ENCODE measurements at regions not wholly inside any gene's neighbourhood (a gene's known extent, or its start where the extent isn't known, plus 50 kb on each side); places are given as distances from the start of the nearest gene placed in this dataset.
A peak's percentile ranks its signal among the peaks of the same experiment; 100 is the strongest.
"Not testable (repeated sequence)": the region's sequence is repeated elsewhere in the genome, so short reads cannot be mapped to it uniquely, and the experiment has no call there.

DNA sequence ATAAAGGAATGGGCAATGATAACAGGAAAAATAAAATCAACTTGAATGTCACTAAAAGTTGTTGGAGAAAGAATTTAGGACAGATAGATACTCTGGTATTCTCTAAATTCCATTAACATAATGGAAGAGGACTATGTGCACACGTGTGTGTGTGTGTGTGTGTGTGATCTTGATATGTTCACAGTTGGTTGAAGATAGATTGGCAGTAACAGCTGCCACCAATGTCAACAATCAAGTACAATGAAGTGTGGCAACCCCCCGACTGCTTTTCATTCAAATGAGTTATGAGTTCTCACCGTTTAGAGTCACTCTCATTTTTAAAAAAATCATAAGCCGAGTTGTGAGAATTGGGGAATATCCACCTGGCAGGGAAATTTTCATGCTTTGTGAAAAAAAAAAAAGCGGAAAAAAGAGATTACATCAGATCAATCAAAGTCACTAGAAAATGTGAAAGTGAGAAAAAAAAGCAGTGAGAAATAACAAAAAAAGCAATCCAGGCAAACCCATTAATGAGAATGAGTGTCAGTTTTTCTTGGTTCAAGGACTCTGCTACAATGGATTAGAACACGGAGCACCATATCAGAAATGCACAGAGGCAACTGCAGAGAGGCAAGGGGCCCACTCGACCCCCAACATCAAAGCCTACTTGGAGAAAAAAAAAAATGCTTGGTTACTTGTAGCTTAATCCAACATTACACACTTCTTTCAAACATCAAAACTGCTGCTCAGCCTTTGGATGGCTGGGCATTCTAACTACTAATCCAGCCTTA is 414.9 kb upstream of the PITX2 start:
- DNase-seq (ENCODE audit: low read depth) = no peak

DNA sequence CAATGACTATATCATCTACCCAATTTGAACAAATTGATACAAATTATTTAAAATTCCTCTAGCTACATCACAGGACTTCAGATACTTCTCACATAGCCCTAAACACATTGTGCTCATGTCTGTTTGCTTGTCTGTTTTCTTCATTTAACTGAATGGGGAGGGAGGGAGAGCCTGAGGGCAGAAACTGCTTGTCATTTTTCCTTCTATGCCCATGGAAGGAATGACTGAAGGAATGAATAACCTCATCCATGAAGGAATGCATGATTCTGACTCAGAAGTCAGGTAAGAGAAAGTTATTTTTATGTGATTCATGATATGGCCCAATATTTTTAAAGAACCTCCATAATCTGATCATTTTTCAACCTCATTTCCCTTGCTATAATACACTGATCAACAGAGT is 418.0 kb upstream of the PITX2 start:
- DNase-seq (ENCODE audit: low read depth) = peak; percentile 35

DNA sequence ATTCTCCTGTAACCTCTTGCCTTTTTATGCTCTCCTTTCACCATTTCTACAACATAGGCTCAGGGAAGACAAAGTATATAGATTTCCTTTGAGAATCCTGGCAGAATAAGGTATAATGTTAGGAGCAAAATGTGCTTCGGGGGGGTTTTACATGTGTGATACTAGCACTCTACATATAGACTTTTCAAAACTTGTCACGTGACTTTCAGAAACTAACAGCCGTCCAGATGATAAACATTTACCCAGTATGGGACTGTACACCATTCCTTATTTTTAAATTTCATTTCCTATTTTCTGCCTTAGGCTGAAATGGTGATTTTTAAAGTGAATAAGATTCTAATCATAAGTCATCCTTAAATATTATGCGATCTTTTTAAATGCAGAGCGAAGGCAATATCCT is 420.4 kb upstream of the PITX2 start:
- no peak for DNase-seq (ENCODE audit: low read depth)

DNA sequence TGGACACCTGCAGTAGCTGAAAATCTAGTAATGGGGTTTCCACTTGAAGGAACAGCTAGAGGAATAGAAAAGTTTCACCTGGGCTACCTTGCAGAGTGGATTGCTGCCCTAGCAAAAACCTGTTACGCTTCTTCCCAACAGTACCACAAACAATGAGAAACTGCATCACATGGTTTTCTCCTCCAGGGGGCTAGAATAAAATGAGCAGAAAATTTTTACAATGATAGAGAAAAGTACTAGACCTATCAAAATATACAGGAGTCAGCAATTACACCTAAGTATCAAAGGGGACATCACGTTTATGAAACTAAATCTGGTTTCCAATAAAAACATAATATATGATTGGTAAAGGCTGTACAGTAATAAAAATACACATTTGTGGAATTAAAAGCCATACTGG is 423.1 kb upstream of the PITX2 start:
- DNase-seq (ENCODE audit: low read depth) = peak; percentile 12

DNA sequence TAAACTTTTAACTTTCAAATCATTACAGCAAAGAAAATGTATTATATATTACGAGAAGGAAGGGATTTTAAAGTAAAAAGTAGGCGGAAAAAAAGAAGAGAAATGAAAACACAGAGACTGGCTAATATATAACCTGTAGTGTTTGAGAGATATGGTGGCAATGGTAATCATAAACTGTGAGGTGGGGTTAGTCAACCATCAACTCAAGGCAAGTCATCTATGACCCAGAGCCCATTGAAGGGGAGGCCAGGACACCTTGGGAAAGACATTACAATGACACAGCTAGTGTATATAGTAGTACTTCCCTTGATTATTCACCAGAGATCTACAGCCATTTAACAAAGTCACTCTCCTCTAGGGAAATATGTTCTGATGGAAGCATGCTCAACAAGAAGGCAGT is 423.9 kb upstream of the PITX2 start:
- DNase-seq (ENCODE audit: low read depth) = no peak

DNA sequence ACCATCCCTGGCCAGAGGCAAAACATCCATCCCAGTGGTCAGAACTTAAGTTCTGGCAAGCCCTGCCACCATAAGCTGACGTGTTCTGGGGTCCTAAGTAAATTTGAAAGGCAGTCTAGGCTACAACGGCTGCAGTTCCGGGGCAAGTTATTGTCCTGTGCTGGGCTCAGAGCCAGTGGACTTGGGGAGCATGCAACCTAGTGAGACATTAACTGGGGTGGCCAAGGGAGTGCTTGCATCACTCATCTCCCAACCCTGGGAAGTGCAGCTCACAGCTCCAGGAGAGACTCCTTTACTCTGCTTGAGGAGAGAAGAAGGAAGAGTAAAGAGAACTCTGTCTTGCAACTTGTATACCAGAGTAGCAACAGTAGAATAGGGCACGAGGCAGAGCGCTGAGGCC is 425.4 kb upstream of the PITX2 start:
- DNase-seq (ENCODE audit: low read depth) = no peak

DNA sequence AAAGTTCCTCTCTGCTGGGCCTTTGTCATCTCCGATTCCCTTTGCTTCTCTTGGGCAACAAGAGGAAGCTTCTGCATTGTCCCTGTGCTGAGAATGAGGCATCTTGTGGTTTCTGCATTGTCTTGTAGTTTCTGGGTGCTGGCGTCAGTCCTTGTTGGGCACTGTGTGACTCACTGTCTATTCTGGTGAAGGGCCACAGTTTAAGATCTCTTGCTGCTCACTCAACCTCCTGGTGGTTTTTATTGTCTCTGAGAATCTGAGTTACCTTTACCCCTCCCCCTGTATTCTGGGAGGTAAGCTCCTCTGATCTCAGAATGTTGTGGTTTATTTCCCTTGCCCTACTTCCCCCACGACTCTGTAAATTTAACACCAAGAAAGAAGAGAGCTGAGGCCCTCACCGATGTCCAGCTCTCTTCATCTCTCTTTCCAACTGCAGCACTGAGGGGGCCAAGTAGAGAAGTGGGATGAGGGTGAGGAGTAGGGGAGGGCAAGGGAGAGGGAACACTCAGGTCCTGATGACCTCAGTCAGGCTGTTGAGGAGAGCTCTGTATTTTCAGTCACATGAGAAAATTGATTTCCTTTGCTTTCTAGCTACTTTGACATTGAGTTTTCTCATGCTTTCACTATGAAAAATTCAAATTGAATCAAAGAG is 441.6 kb upstream of the PITX2 start:
- DNase-seq (ENCODE audit: low read depth) = peak; percentile 93

DNA sequence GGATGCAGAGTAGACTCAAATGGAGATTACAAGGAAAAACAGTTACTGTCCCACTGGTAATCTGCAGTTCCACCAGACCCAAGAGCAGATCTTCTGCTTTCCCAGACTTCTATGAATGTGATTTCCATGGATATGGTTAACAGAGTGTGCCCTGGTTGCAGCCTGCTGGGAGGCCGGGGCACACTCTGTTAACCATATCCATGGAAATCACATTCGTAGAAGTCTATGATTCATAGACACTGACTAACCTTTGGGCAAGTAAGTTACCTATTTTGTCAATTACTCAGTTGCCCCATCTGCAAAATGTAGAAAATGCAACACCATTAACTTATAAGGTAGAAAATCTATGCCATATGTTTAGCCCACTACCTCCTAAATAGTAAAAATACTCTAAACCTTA is 443.1 kb upstream of the PITX2 start:
- DNase-seq (ENCODE audit: low read depth) = peak; percentile 66

DNA sequence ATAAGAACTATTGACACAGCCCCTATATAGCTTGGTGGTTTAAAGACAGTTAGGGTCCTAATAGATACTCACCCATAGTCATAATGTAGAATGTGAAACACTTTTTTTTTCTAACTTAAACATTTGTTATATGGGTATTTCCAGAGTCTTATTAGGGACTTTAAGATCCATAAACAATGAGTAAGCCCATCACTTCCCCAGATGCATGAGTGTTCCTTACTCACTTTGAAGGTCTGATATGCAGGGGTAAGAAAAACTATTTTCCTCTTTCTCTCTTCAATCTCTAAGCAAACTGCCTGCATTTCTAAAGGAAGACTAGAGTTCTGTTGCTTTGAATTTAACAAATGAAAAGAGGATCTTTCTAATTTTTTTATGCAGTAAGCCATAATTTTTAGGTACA is 443.6 kb upstream of the PITX2 start:
- DNase-seq (ENCODE audit: low read depth) = peak; percentile 81

DNA sequence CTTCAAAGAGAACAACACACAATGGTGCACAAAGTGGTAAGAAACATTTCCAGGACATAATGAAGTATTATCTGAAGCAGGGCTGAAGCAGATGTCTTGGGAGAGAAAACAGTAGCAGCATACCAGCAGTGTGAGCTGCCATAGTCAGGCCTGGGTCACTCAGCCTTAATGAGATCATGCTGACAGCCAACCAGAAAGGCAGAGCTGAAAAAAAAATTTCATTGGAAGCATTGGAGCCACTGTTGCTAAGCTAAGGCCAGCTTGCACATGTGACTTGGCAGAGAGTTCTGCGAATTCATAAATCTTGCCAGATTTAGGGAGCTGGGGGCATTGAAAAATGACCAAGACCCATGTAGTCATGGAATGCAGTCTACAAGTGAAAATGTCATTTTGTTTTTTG is 444.0 kb upstream of the PITX2 start:
- DNase-seq (ENCODE audit: low read depth) = peak; percentile 68

DNA sequence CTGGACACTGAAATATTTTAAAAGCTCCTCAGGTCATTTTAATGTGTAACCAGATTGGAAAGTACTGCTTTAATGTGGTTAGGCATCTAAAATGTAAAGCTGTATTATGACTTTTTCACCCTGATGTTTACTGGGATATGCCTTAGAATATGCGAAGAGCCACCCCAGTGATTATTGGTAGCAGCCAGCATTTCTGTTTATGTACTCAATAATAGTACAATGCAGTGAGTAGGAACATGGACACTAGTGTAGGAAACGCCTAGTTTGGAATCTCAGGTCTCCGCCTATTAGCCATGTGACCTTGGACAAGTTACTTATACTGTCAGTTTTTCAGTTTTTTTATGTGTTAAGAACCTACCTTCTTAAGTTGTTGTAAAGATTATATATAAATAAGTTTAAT is 446.0 kb upstream of the PITX2 start:
- no peak for DNase-seq (ENCODE audit: low read depth)

DNA sequence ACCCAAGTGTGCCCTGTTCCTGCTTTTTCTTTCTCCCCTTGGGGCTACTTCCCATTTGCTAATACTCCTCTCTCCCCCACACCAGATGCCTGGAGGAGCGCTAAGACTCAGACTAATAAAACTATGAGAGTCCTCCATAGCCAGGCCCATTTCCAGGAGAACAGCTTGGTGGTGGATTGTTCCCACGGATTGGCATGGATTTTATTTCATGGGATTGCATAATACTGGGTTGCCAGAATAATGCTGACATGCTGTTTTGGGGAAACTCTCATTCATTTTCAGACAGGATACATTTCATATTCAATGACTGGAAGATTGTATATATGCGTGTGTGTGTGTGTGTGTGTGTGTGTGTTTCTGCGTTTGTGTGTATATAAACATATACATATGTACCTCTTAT is 447.5 kb upstream of the PITX2 start:
- no peak for DNase-seq (ENCODE audit: low read depth)

DNA sequence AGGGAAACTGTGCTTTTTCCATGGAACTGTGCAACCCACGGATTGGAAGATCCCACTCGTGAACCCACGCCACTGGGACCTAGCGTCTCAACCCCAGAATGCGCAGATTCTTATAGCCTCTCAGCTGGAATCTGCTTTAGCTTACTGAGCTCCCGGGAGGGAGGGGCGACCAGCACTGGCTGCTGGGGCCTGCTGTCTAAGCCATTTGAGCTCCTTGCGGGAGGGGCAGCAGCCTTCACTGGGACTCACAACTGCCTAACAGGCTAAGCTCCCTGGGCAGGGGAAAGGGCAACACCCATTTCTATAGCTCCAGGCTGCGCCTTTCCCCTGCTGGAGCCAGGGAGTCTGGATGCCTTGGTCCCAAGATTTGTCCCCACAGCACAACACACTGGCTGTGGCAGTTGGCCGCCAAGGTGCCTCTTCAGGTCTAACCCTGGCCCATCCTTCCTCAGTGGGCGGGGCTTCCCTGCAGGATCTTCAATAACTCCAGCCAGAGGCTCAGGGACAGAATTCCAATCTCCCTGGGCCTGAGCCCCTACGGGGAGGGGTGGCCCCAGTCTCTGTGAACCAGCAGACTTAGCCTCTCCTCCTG is 451.7 kb upstream of the PITX2 start:
- DNase-seq (ENCODE audit: low read depth) = no peak

DNA sequence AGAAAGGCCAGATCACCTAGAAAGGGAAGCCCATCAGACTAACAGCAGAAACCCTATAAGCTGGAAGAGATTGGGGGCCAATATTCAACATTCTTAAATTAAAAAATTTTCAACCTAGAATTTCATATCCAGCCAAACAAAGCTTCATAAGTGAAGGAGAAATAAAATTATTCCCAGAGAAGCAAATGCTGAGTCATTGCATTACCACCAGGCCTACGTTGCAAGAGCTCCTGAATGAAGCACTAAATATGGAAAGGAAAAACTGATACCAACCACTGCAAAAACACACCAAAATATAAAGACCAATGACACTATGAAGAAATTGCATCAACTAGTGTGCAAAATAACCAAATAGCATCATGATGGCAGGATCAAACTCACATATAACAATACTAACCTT is 453.4 kb upstream of the PITX2 start:
- DNase-seq (ENCODE audit: low read depth) = not testable (repeated sequence)

DNA sequence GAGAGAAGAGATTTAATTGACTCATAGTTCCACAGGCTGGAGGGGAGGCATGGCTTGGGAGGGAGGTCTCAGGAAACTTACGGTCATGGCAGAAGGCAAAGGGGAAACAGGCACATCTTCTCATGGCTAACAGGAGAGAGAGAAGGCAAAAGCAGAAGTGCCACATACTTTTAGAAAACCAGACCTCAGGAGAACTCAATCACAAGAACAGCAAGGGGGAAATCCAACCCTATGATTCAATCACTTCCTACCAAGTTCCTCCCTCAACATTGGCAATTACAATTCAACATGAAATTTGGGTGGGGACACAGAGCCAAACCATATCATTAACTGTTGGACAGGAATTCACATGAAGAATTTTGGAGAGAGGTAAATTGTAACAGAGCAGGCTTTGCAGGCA is 485.3 kb upstream of the PITX2 start:
- no peak for DNase-seq (ENCODE audit: low read depth)

DNA sequence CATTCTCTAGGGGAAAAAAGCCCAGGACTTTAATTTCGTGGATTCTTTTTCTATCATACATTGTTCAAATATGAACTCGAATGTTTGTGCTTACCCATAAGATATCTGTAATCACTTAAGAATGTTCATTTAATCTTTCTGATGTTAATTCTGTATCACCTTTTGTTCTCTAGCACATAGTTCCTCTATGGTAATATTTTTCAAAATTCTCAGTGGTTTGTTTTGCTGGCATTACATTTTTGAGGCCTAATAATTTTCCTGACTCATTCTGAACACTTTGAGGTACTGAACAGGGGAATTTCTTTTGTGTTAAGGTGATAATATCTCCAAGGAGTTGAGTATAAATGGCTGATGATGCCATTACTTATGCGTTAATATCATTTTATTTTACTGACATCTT is 490.7 kb upstream of the PITX2 start:
- DNase-seq (ENCODE audit: low read depth) = no peak

DNA sequence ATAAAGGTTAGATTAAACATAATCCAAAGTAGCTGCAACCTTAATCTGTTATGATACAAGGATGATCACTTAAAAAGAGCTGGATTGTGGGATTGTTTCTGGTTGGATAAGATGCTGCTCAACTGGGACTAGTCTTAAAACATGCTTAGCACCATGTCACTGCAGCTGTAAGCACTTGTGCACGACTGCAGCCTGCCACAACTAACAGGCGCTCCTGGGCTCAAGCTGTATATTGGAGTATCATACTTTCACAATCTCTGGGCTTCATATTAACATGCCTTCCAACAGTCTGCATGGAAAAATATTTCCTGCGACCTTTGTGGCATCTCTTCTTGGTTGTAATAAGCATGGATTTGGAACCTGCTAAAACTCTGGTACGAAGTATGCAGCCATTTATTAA is 493.0 kb upstream of the PITX2 start:
- no peak for DNase-seq (ENCODE audit: low read depth)

DNA sequence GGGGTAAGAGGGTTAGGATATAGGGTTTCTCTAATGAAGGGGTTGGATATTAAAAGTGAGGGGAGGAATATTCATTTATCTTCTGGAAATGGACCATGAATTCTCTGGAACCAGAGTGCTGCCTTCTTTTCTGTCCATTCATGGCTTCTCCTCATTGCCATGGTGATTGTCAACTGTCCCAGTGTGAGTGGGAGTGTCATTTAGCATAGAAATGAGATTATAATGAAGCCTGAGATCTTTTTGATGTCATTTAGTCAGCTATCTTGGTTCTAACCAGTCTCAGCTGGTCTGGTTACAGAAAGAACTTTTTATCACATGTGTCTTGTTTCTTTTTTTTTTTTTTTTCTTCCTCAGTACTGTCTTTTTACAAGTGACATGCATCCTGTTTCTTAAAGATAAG is 497.3 kb upstream of the PITX2 start:
- no peak for DNase-seq (ENCODE audit: low read depth)

DNA sequence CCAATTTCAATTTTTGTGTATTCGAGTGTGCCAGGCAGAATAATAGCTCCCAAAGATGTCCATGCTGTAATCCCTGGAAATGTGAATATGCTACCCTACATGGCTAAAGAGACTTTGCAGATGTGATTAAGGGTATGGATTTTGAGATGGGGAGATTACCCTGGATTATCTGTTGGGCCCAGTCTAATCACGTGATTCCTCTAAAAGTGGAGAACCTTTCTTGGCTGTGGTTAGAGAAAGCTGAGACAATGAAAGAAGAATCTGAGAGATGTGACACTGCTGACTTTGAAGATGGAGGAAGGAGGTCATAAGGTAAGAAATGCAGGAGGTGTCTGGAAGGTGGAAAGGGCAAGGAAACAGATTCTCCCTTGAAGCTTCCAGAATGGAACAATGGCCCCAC is 503.5 kb upstream of the PITX2 start:
- DNase-seq (ENCODE audit: low read depth) = no peak

DNA sequence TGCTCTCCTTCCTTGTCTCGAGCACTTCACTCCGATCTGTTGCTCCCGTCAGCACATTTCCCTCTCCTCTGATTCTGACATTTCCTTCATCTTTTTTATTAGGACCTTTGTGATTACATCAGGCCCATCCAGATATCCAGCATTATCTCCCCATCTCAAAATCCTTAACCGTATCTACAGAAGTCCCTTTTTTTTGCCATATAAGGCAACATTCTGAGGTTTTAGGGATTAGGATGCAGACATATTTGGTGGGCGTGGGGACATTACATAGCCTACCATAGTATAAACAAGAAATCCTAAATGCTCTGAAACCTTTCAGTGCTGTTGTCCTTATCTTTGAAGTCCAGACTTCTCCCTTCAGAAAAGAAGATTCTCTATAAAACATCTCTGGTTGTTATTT is 505.0 kb upstream of the PITX2 start:
- DNase-seq (ENCODE audit: low read depth) = no peak

DNA sequence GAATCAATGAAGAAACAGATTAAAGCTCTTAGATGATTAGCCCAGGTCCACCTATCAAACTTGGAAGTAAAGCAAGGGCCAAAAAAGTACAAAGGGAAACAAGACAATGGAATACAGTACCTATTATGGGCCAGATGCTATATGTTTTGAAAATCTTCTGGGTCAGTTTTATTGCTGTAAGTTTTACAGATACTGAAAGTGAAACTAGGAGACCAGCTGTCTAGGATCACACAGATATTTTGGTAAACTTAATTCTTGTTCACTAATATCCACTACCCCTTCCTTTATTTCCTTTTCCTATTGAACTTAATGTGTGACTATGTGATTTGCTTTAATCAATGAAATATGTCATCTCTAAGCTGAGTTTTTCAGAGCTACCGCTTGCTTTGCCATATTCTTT is 505.4 kb upstream of the PITX2 start:
- DNase-seq (ENCODE audit: low read depth) = no peak

DNA sequence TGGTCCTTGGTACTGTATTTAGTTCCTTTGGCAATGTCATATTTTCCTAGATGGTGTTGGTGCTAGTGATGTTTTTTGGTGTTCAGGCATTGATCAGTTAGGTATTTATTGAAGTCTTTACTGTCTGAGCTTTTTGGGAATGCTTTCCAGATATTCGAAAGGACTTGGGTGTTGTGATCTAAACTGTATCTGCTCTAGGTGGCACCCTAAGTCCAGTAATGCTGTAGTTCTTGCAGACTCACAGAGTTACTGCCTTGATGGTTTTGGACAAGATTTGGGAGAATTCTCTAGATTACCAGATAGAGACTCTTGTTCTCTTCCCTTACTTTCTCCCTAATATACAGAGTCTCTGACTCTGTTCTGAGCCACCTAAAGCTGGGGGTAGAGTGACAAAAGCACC is 513.6 kb upstream of the PITX2 start:
- peak; percentile 54 for DNase-seq (ENCODE audit: low read depth)

DNA sequence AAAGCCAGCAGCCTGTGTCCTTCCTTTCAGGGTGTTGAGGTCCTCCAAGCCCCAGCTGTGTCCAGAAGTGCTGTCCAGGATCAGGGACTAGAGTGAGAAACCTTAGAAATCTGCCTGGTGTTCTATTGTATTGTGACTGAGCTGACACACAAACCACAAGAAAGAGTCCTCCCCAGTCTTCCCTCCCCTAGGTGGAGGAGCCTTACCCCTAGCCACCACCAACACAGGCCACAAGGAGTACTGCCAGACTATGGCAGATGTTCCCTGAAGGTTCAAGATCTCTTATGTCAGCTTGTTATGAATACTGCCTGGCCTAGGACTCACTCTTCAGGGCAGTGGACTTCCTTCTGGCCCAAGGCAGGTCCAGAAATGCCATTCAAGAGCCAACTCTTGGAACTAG is 514.1 kb upstream of the PITX2 start:
- no peak for DNase-seq (ENCODE audit: low read depth)

DNA sequence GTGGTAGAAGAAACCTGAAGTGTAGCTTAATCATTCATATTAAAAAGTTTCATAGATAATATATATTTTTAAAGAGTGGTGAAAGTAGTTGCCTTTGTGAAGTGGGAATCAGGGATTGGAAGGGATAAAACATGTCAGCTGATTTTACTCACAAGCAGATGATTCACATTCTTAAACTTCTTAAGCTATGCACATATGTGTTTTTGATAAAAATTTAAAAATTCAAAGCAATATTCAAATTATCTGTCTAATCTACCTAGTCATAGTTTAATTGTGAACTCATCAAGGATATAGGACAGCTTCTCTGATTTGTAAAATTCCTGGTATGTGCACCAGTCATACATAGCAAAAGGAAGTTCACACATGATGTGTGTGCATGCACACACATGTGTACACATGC is 520.6 kb upstream of the PITX2 start:
- no peak for DNase-seq (ENCODE audit: low read depth)

Measured in ELR (cell line).